Skeletal muscle tissue (tissue), 3 donors: ENCODE measurements at regions not wholly inside any gene's neighbourhood (a gene's known extent, or its start where the extent isn't known, plus 50 kb on each side); places are given as distances from the start of the nearest gene placed in this dataset.
"Not testable (repeated sequence)": the region's sequence is repeated elsewhere in the genome, so short reads cannot be mapped to it uniquely, and the experiment has no call there.

Experiments used
- H3K27ac ChIP-seq: one replicate; pipeline ENCODE4 v1.7.0; 2013; ENCODE audit warnings: mild to moderate bottlenecking, low read depth, low read length, inconsistent platforms
- H3K27me3 ChIP-seq, 3 donors: one replicate each; pipeline ENCODE4 v1.7.0; 2013; ENCODE audit warnings: low read length in 3 of 3; ENCODE audit not compliant: control insufficient read depth in 3 of 3, insufficient read depth in 3 of 3
- H3K36me3 ChIP-seq, 3 donors: one replicate each; pipeline ENCODE4 v1.7.0; 2013; ENCODE audit warnings: low read length in 3 of 3; ENCODE audit not compliant: control insufficient read depth in 3 of 3, insufficient read depth in 3 of 3
- H3K4me1 ChIP-seq, 3 donors: one replicate each; pipeline ENCODE4 v1.7.0; 2013; ENCODE audit warnings: low read length in 3 of 3, mild to moderate bottlenecking in 3 of 3; ENCODE audit not compliant: control insufficient read depth in 3 of 3, insufficient read depth in 3 of 3
- H3K4me3 ChIP-seq, 3 donors: one replicate each; pipeline ENCODE4 v1.7.0; 2013; ENCODE audit warnings: low read length in 3 of 3
- H3K9ac ChIP-seq, 3 donors: one replicate each; pipeline ENCODE4 v1.7.0; 2013; ENCODE audit warnings: low read length in 3 of 3, mild to moderate bottlenecking in 3 of 3, moderate library complexity in 2 of 3, low read depth in 1 of 3
- H3K9me3 ChIP-seq, 3 donors: one replicate each; pipeline ENCODE4 v1.7.0; 2013; ENCODE audit warnings: low read length in 3 of 3; ENCODE audit not compliant: control insufficient read depth in 3 of 3
- donor health status: Osteomylitis.

DNA sequence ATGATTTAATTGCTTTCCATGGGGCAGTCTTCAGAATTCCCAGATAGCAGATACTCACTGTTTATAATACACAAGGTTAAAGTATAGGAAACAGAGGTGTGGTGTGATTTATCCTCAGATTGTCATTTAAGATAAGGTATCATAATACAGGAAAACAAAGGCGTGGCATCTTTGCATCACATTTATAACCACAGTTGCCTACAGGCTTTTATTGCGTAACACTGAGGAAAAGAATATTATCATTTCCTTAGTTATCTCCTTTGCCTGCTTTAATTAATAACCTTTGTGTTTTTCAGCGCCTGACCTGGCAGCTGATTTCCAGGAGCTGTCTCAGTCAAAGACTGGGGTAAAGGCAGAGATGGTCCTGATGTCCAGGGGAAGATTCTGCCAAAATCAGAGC, 68.8 kb downstream of the SSX7 start:
- Histone ChIP-seq H3K9me3 (no peaks in the 10 kb centered on the region), H3K4me1 (no peaks in the 10 kb centered on the region), H3K27ac (no peak overlapping the region), H3K27me3 (peaks cover 0 to 3% (median 0%) of the 10 kb centered on the region in 3 donors), H3K36me3 (no peaks in the 10 kb centered on the region), H3K4me3 (no peak overlapping the region), H3K9ac (no peak overlapping the region)

DNA sequence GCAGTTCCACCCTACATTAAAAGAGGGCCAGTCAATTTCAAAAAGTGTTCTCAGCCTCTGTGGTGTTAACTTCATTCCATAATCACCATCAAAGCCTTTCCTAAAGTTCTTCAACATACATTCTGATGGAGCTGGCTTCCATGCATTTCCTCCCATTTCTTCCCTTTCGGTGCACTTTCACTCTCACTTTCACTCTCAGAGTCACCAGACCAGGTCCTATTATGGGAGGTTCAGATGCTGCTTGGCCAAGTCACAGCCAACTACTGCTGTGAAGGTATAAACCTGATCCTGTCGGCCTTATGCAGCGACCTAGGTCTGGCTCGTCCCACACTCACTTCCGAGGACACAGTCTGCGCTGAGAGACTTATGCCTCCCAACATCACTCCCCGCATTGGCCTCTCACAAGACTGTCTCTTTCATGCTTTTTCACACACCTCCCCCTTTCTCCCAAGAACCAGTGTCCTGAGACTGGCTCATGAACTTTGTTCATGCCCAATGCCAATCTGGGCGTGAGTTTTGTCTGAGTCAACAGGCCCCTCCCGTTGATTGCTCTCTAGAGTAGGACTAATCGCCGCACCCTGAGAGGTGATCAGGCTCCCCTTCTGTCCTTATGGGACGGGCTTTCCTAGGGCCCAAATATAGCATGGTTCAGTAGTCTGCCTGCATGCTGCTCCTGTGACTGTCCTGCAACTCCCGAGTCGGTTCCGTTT, 60.8 kb upstream of the XAGE1B start:
- no peak overlapping the region for H3K27ac ChIP-seq
- peaks cover 0 to 3% (median 0%) of the 10 kb centered on the region in 3 donors for H3K27me3 ChIP-seq
- no peaks in the 10 kb centered on the region for H3K4me1 ChIP-seq
- H3K9me3 ChIP-seq, result no peaks in the 10 kb centered on the region
- H3K9ac ChIP-seq, result no peak overlapping the region
- no peak overlapping the region for H3K4me3 ChIP-seq
- H3K36me3 ChIP-seq, result no peaks in the 10 kb centered on the region

DNA sequence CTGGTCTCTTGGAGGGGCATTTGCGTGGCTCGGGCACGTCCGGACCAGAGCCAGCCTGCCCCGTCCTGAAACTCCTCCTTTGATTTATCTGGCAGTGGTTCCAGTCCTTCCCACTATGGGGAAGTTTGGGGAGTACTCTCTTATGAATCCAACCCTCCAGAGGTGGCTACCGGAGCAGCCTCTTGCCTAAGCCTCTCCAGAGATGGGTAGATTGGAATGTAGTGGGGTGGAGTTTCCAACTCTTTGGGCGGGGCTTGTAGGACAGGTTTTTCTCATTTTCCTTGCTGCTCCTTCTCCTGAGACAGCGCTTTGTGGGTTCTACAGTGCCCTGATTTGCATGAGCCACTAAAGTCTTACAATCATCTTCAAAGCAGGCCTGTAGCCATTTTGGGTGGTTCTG, 60.1 kb upstream of the XAGE1B start:
- H3K36me3 ChIP-seq, result no peaks in the 10 kb centered on the region
- no peak overlapping the region for H3K4me3 ChIP-seq
- H3K27ac ChIP-seq, result no peak overlapping the region
- H3K9me3 ChIP-seq, result no peaks in the 10 kb centered on the region
- H3K27me3 ChIP-seq, result no peaks in the 10 kb centered on the region
- H3K4me1 ChIP-seq, result no peaks in the 10 kb centered on the region
- no peak overlapping the region for H3K9ac ChIP-seq

DNA sequence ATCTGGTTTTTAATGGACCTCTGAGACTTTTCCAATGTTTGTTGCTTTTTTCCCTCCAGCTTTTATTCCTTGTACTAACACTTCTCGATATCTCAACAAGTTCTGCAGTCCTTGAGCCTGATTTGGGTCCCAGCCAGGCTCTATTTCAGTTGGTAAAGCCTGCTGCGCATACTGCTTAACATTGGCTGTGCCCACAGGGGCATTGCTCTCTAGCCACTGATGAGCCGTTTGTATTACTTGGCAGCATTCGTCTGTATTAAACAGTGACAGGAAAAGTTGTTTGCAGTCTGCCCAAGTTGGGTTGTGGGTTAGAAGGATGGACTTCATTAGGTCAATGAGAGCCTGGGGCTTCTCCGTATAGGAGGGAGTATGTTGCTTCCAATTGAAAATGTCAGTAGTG, 59.6 kb upstream of the XAGE1B start:
- no peak overlapping the region for H3K9ac ChIP-seq
- no peaks in the 10 kb centered on the region for H3K9me3 ChIP-seq
- H3K27me3 ChIP-seq, result no peaks in the 10 kb centered on the region
- no peaks in the 10 kb centered on the region for H3K36me3 ChIP-seq
- H3K4me1 ChIP-seq, result no peaks in the 10 kb centered on the region
- H3K27ac ChIP-seq, result no peak overlapping the region
- no peak overlapping the region for H3K4me3 ChIP-seq

DNA sequence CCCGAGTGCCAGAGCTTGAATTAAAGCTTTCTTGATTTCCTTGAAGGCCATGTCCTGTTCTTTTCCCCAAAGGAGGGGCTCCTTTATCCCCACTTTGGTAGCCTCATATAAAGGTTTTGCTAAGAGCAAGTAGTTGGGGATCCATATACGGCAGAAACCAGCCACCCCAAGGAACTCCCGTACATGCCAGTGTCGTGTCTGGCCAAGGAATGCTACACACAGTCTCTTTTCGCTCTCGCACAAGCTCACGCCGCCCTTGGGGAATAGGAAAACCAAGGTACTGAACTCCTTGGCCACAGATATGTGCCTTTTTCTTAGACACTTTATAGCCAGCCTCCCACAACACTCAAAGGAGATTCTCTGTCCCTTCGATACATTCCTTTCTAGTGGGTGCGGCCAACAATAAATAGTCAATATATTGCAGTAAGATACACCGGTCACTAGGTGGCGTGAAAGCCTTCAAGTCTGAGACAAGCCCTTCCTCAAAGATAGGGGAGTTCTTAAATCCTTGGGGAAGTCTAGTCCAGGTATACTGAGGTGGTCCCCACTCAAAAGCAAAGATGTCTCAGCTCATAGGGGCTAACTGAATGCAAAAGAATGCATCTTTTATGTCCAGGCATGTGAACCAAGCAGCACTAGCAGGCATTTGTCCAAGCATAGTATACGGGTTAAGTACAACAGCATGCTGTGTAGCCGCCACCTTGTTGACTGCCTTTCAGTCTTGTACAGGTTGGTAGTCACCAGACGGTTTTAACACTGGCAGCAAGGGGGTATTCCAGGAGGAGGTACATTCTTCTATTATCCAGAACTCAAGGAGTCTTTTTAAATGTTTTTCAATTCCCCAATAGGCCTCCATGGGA, 57.8 kb upstream of the XAGE1B start:
- Histone ChIP-seq H3K9me3 (no peaks in the 10 kb centered on the region), H3K27ac (no peak overlapping the region), H3K27me3 (no peaks in the 10 kb centered on the region), H3K9ac (peak overlapping the region in 1 of 3 donors; percentile 43), H3K36me3 (no peaks in the 10 kb centered on the region), H3K4me3 (peak overlapping the region in 2 of 3 donors; percentile 48 to 58), H3K4me1 (no peaks in the 10 kb centered on the region)

DNA sequence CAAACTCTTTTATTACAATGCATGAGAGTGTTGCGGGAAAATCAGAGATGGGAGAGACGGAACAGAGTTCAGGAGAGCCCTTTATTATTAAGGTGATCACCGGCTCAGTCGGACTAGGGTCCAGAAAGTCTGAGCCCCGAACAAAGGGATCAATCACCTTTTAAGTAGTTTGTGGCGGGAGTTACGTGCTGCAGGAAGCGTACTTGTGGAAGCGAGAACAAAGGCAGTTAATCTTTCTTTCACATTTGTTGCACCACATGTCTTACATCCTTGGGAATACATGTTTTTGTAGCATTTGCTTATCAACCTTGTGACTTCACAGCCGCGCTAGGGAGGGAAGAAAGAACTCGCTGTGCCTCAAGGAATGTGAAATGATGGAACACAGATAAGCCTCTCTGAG, 51.3 kb upstream of the XAGE1B start:
- H3K36me3 ChIP-seq, H3K9ac ChIP-seq, H3K4me1 ChIP-seq, H3K27ac ChIP-seq, H3K4me3 ChIP-seq, H3K9me3 ChIP-seq: not testable (repeated sequence)
- peaks cover 0 to 10% (median 0%) of the 10 kb centered on the region in 3 donors for H3K27me3 ChIP-seq
